DOHH2 (cell line): ENCODE measurements at regions not wholly inside any gene's neighbourhood (a gene's known extent, or its start where the extent isn't known, plus 50 kb on each side); places are given as distances from the start of the nearest gene placed in this dataset.

Experiments used
- CTCF ChIP-seq: fragments of 200-600 bp; sonication (generic); IDR thresholded peaks from one replicate; pipeline ENCODE4 v1.5.1; 2014; ENCODE audit warnings: antibody characterized with exemption, mild to moderate bottlenecking, low read depth, low read length; ENCODE audit not compliant: poor library complexity, severe bottlenecking
- EZH2phosphoT487 ChIP-seq: fragments of 200-600 bp; sonication (generic); IDR thresholded peaks from 2 replicates; pipeline ENCODE4 v1.6.1; 2017; ENCODE audit warnings: borderline replicate concordance, mild to moderate bottlenecking, antibody characterized with exemption, low read length, moderate library complexity, mixed read lengths

- no peak for TF ChIP-seq CTCF
- TF ChIP-seq EZH2phosphoT487 = no peak
Observed at GRCh38 chr7:25617214-25617613, 388.9 kb upstream of the NPVF start.
